ENCODE measurements at regions not wholly inside any gene's neighbourhood (a gene's known extent, or its start where the extent isn't known, plus 50 kb on each side); places are given as distances from the start of the nearest gene placed in this dataset.

- 70% methylated on average over 15 of the region's 26 CpGs for WGBS (ENCODE audit: insufficient coverage)
- ChIA-PET POLR2A (no interaction called here), CTCF (no interaction called here)
- Histone ChIP-seq H3K9me3 (no peaks in the 10 kb centered on the region), H3K4me1 (ENCODE audit: control insufficient read depth in 1 of 2, extremely low read depth in 1 of 2, insufficient read depth in 2 of 2, low read length in 2 of 2) (no peaks in the 10 kb centered on the region), H3K27me3 (replicated peaks in 1 of 2; ENCODE audit: control insufficient read depth in 2 of 2, extremely low read depth in 1 of 2, insufficient read depth in 2 of 2, low read length in 1 of 2) (peaks cover 0 to 13% of the 10 kb centered on the region in 2 experiments), H3K27ac (ENCODE audit: low read length) (no peak overlapping the region), H3K4me3 (ENCODE audit: control insufficient read depth in 1 of 2, extremely low read depth in 1 of 2, low read length in 1 of 2) (no peak overlapping the region), H3K36me3 (ENCODE audit: control insufficient read depth in 2 of 2, extremely low read depth in 1 of 2, insufficient read depth in 1 of 2, low read length in 1 of 2) (no peaks in the 10 kb centered on the region)
- no peak for DNase-seq
- H3K9me3 Mint-ChIP-seq, result no peaks in the 10 kb centered on the region
- H3K4me3 Mint-ChIP-seq, result no peak overlapping the region
- no peak overlapping the region for H3K27ac Mint-ChIP-seq
- no peaks in the 10 kb centered on the region for H3K27me3 Mint-ChIP-seq
- no peaks in the 10 kb centered on the region for H3K4me1 Mint-ChIP-seq
- no peak for ATAC-seq (replicated peaks in 1 of 4)
- no peaks in the 10 kb centered on the region for H3K36me3 Mint-ChIP-seq
These were observed 749.5 kb downstream of the BRD1 start for GRCh38 chr22:49078076-49078710.

GRCh38 chr22:49077586-49077985 is 750.1 kb downstream of the BRD1 start:
- Histone ChIP-seq H3K27ac (ENCODE audit: low read length) (no peak overlapping the region), H3K36me3 (ENCODE audit: control insufficient read depth in 2 of 2, extremely low read depth in 1 of 2, insufficient read depth in 1 of 2, low read length in 1 of 2) (no peaks in the 10 kb centered on the region), H3K4me1 (ENCODE audit: control insufficient read depth in 1 of 2, extremely low read depth in 1 of 2, insufficient read depth in 2 of 2, low read length in 2 of 2) (no peaks in the 10 kb centered on the region), H3K4me3 (ENCODE audit: control insufficient read depth in 1 of 2, extremely low read depth in 1 of 2, low read length in 1 of 2) (no peak overlapping the region), H3K9me3 (no peaks in the 10 kb centered on the region), H3K27me3 (replicated peaks in 1 of 2; ENCODE audit: control insufficient read depth in 2 of 2, extremely low read depth in 1 of 2, insufficient read depth in 2 of 2, low read length in 1 of 2) (peaks cover 0 to 19% of the 10 kb centered on the region in 2 experiments)
- no peaks in the 10 kb centered on the region for H3K4me1 Mint-ChIP-seq
- no peak overlapping the region for H3K27ac Mint-ChIP-seq
- CTCF ChIA-PET, result no interaction called here
- H3K9me3 Mint-ChIP-seq, result no peaks in the 10 kb centered on the region
- H3K4me3 Mint-ChIP-seq, result no peak overlapping the region
- no peak for ATAC-seq (replicated peaks in 1 of 4)
- no peaks in the 10 kb centered on the region for H3K27me3 Mint-ChIP-seq
- 64% methylated on average over 6 of the region's 11 CpGs for WGBS (ENCODE audit: insufficient coverage)
- DNase-seq, result no peak
- POLR2A ChIA-PET, result no interaction called here
- no peaks in the 10 kb centered on the region for H3K36me3 Mint-ChIP-seq

GRCh38 chr22:49077036-49077393 is 750.7 kb downstream of the BRD1 start:
- CTCF ChIA-PET, result no interaction called here

GRCh38 chr22:49076300-49077035 is 751.2 kb downstream of the BRD1 start:
- H3K4me1 ChIP-seq (ENCODE audit: control insufficient read depth in 1 of 2, extremely low read depth in 1 of 2, insufficient read depth in 2 of 2, low read length in 2 of 2), result no peaks in the 10 kb centered on the region
- Mint-ChIP-seq H3K4me3 (no peak overlapping the region), H3K27ac (no peak overlapping the region), H3K9me3 (no peaks in the 10 kb centered on the region), H3K36me3 (no peaks in the 10 kb centered on the region), H3K4me1 (no peaks in the 10 kb centered on the region), H3K27me3 (no peaks in the 10 kb centered on the region)
- H3K36me3 ChIP-seq (ENCODE audit: control insufficient read depth in 2 of 2, extremely low read depth in 1 of 2, insufficient read depth in 1 of 2, low read length in 1 of 2), result no peaks in the 10 kb centered on the region
- H3K27me3 ChIP-seq (replicated peaks in 1 of 2; ENCODE audit: control insufficient read depth in 2 of 2, extremely low read depth in 1 of 2, insufficient read depth in 2 of 2, low read length in 1 of 2), result peaks cover 0 to 19% of the 10 kb centered on the region in 2 experiments
- ATAC-seq (replicated peaks in 1 of 4) (no peak), DNase-seq (no peak)
- no peak overlapping the region for H3K4me3 ChIP-seq (ENCODE audit: control insufficient read depth in 1 of 2, extremely low read depth in 1 of 2, low read length in 1 of 2)
- H3K9me3 ChIP-seq, result no peaks in the 10 kb centered on the region
- 82% methylated on average over 3 of the region's 16 CpGs for WGBS (ENCODE audit: insufficient coverage)
- H3K27ac ChIP-seq (ENCODE audit: low read length), result no peak overlapping the region
- ChIA-PET CTCF (no interaction called here), POLR2A (no interaction called here)

More at GRCh38 chr22:49077036-49077393, 750.7 kb downstream of the BRD1 start:
- no peak for ATAC-seq (replicated peaks in 1 of 4)
- Histone ChIP-seq H3K36me3 (ENCODE audit: control insufficient read depth in 2 of 2, extremely low read depth in 1 of 2, insufficient read depth in 1 of 2, low read length in 1 of 2) (no peaks in the 10 kb centered on the region), H3K4me1 (ENCODE audit: control insufficient read depth in 1 of 2, extremely low read depth in 1 of 2, insufficient read depth in 2 of 2, low read length in 2 of 2) (no peaks in the 10 kb centered on the region), H3K27me3 (replicated peaks in 1 of 2; ENCODE audit: control insufficient read depth in 2 of 2, extremely low read depth in 1 of 2, insufficient read depth in 2 of 2, low read length in 1 of 2) (peaks cover 0 to 19% of the 10 kb centered on the region in 2 experiments), H3K9me3 (no peaks in the 10 kb centered on the region), H3K27ac (ENCODE audit: low read length) (no peak overlapping the region), H3K4me3 (ENCODE audit: control insufficient read depth in 1 of 2, extremely low read depth in 1 of 2, low read length in 1 of 2) (no peak overlapping the region)
- POLR2A ChIA-PET, result no interaction called here
- Mint-ChIP-seq H3K4me1 (no peaks in the 10 kb centered on the region), H3K27me3 (no peaks in the 10 kb centered on the region), H3K4me3 (no peak overlapping the region), H3K36me3 (no peaks in the 10 kb centered on the region), H3K27ac (no peak overlapping the region), H3K9me3 (no peaks in the 10 kb centered on the region)
- no peak for DNase-seq
- 63% methylated on average over 2 of the region's 5 CpGs for WGBS (ENCODE audit: insufficient coverage)

- WGBS (ENCODE audit: insufficient coverage), result 69% methylated on average over 5 of the region's 5 CpGs
- no peak for DNase-seq
- CTCF ChIA-PET, result no interaction called here
These were observed 752.5 kb downstream of the BRD1 start for GRCh38 chr22:49075150-49075549.

GRCh38 chr22:49073873-49074417 is 753.7 kb downstream of the BRD1 start:
- H3K36me3 ChIP-seq (ENCODE audit: control insufficient read depth in 2 of 2, extremely low read depth in 1 of 2, insufficient read depth in 1 of 2, low read length in 1 of 2), result no peaks in the 10 kb centered on the region
- DNase-seq (no peak), ATAC-seq (replicated peaks in 1 of 4) (no peak)
- Mint-ChIP-seq H3K4me1 (no peaks in the 10 kb centered on the region), H3K9me3 (no peaks in the 10 kb centered on the region), H3K36me3 (no peaks in the 10 kb centered on the region), H3K4me3 (no peak overlapping the region), H3K27me3 (no peaks in the 10 kb centered on the region), H3K27ac (no peak overlapping the region)
- no peak overlapping the region for H3K4me3 ChIP-seq (ENCODE audit: control insufficient read depth in 1 of 2, extremely low read depth in 1 of 2, low read length in 1 of 2)
- CTCF ChIA-PET, result no interaction called here
- no peak overlapping the region for H3K27ac ChIP-seq (ENCODE audit: low read length)
- POLR2A ChIA-PET, result no interaction called here
- WGBS (ENCODE audit: insufficient coverage), result 86% methylated on average over 6 of the region's 6 CpGs
- peaks cover 0 to 22% of the 10 kb centered on the region in 2 experiments for H3K27me3 ChIP-seq (replicated peaks in 1 of 2; ENCODE audit: control insufficient read depth in 2 of 2, extremely low read depth in 1 of 2, insufficient read depth in 2 of 2, low read length in 1 of 2)
- no peaks in the 10 kb centered on the region for H3K9me3 ChIP-seq
- no peaks in the 10 kb centered on the region for H3K4me1 ChIP-seq (ENCODE audit: control insufficient read depth in 1 of 2, extremely low read depth in 1 of 2, insufficient read depth in 2 of 2, low read length in 2 of 2)

More at GRCh38 chr22:49075150-49075549, 752.5 kb downstream of the BRD1 start:
- no peaks in the 10 kb centered on the region for H3K36me3 ChIP-seq (ENCODE audit: control insufficient read depth in 2 of 2, extremely low read depth in 1 of 2, insufficient read depth in 1 of 2, low read length in 1 of 2)
- H3K4me1 ChIP-seq (ENCODE audit: control insufficient read depth in 1 of 2, extremely low read depth in 1 of 2, insufficient read depth in 2 of 2, low read length in 2 of 2), result no peaks in the 10 kb centered on the region
- Mint-ChIP-seq H3K4me1 (no peaks in the 10 kb centered on the region), H3K4me3 (no peak overlapping the region), H3K36me3 (no peaks in the 10 kb centered on the region), H3K27ac (no peak overlapping the region), H3K27me3 (no peaks in the 10 kb centered on the region), H3K9me3 (no peaks in the 10 kb centered on the region)
- peaks cover 0 to 22% of the 10 kb centered on the region in 2 experiments for H3K27me3 ChIP-seq (replicated peaks in 1 of 2; ENCODE audit: control insufficient read depth in 2 of 2, extremely low read depth in 1 of 2, insufficient read depth in 2 of 2, low read length in 1 of 2)
- no peaks in the 10 kb centered on the region for H3K9me3 ChIP-seq
- POLR2A ChIA-PET, result no interaction called here
- no peak overlapping the region for H3K4me3 ChIP-seq (ENCODE audit: control insufficient read depth in 1 of 2, extremely low read depth in 1 of 2, low read length in 1 of 2)
- ATAC-seq (replicated peaks in 1 of 4), result no peak
- no peak overlapping the region for H3K27ac ChIP-seq (ENCODE audit: low read length)

All from T-cell (primary cell).